ENCODE measurements at regions not wholly inside any gene's neighbourhood (a gene's known extent, or its start where the extent isn't known, plus 50 kb on each side); places are given as distances from the start of the nearest gene placed in this dataset.

GRCh38 chr5:112068593-112068992 is 311.6 kb upstream of the NREP start:
- H3K36me3 ChIP-seq (ENCODE audit: control insufficient read depth, insufficient read depth, low read length) = no peaks in the 10 kb centered on the region
- in situ Hi-C loops (cut with HindIII; ENCODE audit: low pct_unique_long_range_greater_than_20kb, low sequenced_read_pairs) (no loop called here), intact Hi-C loops (cut with micrococcal nuclease; ENCODE audit: unreplicated experiment) (no loop called here)
- H3K27me3 ChIP-seq (ENCODE audit: control insufficient read depth, insufficient read depth, low read length) = no peaks in the 10 kb centered on the region
- TF ChIP-seq POLR2AphosphoS5 (IDR thresholded peaks at IDR 0.05; ENCODE audit: low read depth, low read length) (no peak), CTCF (IDR thresholded peaks at IDR 0.05) (no peak), SIN3A (IDR thresholded peaks at IDR 0.05; ENCODE audit: borderline replicate concordance, insufficient read depth, low read depth, low read length) (no peak), TCF7L2 (IDR thresholded peaks at IDR 0.05; ENCODE audit: low read depth, low read length) (no peak)
- TF ChIP-seq, protein P1, sequence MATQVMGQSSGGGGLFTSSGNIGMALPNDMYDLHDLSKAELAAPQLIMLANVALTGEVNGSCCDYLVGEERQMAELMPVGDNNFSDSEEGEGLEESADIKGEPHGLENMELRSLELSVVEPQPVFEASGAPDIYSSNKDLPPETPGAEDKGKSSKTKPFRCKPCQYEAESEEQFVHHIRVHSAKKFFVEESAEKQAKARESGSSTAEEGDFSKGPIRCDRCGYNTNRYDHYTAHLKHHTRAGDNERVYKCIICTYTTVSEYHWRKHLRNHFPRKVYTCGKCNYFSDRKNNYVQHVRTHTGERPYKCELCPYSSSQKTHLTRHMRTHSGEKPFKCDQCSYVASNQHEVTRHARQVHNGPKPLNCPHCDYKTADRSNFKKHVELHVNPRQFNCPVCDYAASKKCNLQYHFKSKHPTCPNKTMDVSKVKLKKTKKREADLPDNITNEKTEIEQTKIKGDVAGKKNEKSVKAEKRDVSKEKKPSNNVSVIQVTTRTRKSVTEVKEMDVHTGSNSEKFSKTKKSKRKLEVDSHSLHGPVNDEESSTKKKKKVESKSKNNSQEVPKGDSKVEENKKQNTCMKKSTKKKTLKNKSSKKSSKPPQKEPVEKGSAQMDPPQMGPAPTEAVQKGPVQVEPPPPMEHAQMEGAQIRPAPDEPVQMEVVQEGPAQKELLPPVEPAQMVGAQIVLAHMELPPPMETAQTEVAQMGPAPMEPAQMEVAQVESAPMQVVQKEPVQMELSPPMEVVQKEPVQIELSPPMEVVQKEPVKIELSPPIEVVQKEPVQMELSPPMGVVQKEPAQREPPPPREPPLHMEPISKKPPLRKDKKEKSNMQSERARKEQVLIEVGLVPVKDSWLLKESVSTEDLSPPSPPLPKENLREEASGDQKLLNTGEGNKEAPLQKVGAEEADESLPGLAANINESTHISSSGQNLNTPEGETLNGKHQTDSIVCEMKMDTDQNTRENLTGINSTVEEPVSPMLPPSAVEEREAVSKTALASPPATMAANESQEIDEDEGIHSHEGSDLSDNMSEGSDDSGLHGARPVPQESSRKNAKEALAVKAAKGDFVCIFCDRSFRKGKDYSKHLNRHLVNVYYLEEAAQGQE (IDR thresholded peaks at IDR 0.05; ENCODE audit: insufficient read depth in 1 of 2, low read depth in 2 of 2, low read length in 1 of 2) = no peak
- BruUV-seq (replicated peaks) = no TSS peak
- ATAC-seq (no peak), DNase-seq (ENCODE audit: low read depth, low spot score) (no peak)
- H3K9me3 ChIP-seq (ENCODE audit: control insufficient read depth, insufficient read depth, low read depth, low read length) = no peaks in the 10 kb centered on the region
- H3K27ac ChIP-seq (ENCODE audit: low read length) = no peak overlapping the region
- ChIA-PET POLR2A (no interaction called here), CTCF (no interaction called here)
- H3K4me3 ChIP-seq (ENCODE audit: low read depth in 2 of 2, low read length in 2 of 2) = no peak overlapping the region
- no peaks in the 10 kb centered on the region for H3K4me1 ChIP-seq (ENCODE audit: control insufficient read depth, insufficient read depth, low read length)

DNA sequence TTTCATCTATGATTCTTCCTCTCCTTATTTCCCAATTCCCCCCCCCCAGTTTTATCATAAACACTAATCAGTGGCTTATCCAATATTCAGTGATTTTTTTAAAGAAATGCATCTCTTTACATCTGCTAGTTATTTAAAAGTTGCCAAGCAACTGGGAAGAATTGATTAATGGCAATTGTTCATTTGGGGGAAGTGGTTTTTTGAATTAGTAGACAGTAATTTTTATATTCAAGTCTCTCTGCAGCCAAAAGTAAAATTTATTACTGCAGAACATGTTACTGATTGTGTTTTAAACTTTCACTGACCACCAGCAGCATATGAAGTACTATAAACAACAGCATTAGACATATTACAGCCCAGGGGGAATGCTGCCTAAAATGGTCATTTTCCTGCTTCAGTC is 308.8 kb upstream of the NREP start:
- intact Hi-C loops (cut with micrococcal nuclease; ENCODE audit: unreplicated experiment) (no loop called here), in situ Hi-C loops (cut with HindIII; ENCODE audit: low pct_unique_long_range_greater_than_20kb, low sequenced_read_pairs) (no loop called here)
- Histone ChIP-seq H3K4me3 (ENCODE audit: low read depth in 2 of 2, low read length in 2 of 2) (no peak overlapping the region), H3K9me3 (ENCODE audit: control insufficient read depth, insufficient read depth, low read depth, low read length) (no peaks in the 10 kb centered on the region), H3K27me3 (ENCODE audit: control insufficient read depth, insufficient read depth, low read length) (no peaks in the 10 kb centered on the region), H3K4me1 (ENCODE audit: control insufficient read depth, insufficient read depth, low read length) (no peaks in the 10 kb centered on the region), H3K36me3 (ENCODE audit: control insufficient read depth, insufficient read depth, low read length) (no peaks in the 10 kb centered on the region), H3K27ac (ENCODE audit: low read length) (no peak overlapping the region)
- CTCF ChIA-PET = no interaction called here
- BruUV-seq (replicated peaks) = no TSS peak
- POLR2A ChIA-PET = no interaction called here
- DNase-seq (ENCODE audit: low read depth, low spot score) (no peak), ATAC-seq (no peak)
- TF ChIP-seq TCF7L2 (IDR thresholded peaks at IDR 0.05; ENCODE audit: low read depth, low read length) = no peak
- no peak for TF ChIP-seq POLR2AphosphoS5 (IDR thresholded peaks at IDR 0.05; ENCODE audit: low read depth, low read length)
- TF ChIP-seq CTCF (IDR thresholded peaks at IDR 0.05) = no peak
- TF ChIP-seq, protein P1 (IDR thresholded peaks at IDR 0.05; ENCODE audit: insufficient read depth in 1 of 2, low read depth in 2 of 2, low read length in 1 of 2) = no peak
- TF ChIP-seq SIN3A (IDR thresholded peaks at IDR 0.05; ENCODE audit: borderline replicate concordance, insufficient read depth, low read depth, low read length) = no peak

All from Panc1 (cell line).